ENCODE measurements at regions not wholly inside any gene's neighbourhood (a gene's known extent, or its start where the extent isn't known, plus 50 kb on each side); places are given as distances from the start of the nearest gene placed in this dataset.

- no peak for TF ChIP-seq CTCF (conservative IDR thresholded peaks at IDR 0.05 in 1 of 2, IDR thresholded peaks at IDR 0.05 in 1 of 2; ENCODE audit: low read depth in 1 of 2, low read length in 2 of 2)
- no peak for TF ChIP-seq EZH2 (IDR thresholded peaks at IDR 0.05; ENCODE audit: low read length, missing control alignments)
Measured at GRCh38 chr6:23435798-23436197, 690.2 kb upstream of the NRSN1 start.
